ENCODE measurements at regions not wholly inside any gene's neighbourhood (a gene's known extent, or its start where the extent isn't known, plus 50 kb on each side); places are given as distances from the start of the nearest gene placed in this dataset.

GRCh38 chr7:54252256-54253035, 289.7 kb upstream of the VSTM2A start:
- TF ChIP-seq CTCF (IDR thresholded peaks at IDR 0.05), result no peak
- no peak for TF ChIP-seq POLR2A (IDR thresholded peaks at IDR 0.05)
